BLaER1 treated with 17β-estradiol and CSF1 and Interleukin-3, amounts not matched to agents 10 nM and 100 nM (cell line): ENCODE measurements at regions not wholly inside any gene's neighbourhood (a gene's known extent, or its start where the extent isn't known, plus 50 kb on each side); places are given as distances from the start of the nearest gene placed in this dataset.

ENCODE experiments used
- H3K27ac ChIP-seq, 11 experiments: shearing (Covaris generic); formaldehyde crosslinking; 2 replicates each; pipeline ENCODE4 v1.8.1; 2022
- H3K27me3 ChIP-seq, 11 experiments: shearing (Covaris generic); formaldehyde crosslinking; 2 replicates each; pipeline ENCODE4 v1.8.1; 2022
- H3K36me3 ChIP-seq, 11 experiments: shearing (Covaris generic); formaldehyde crosslinking; 2 replicates each; pipeline ENCODE4 v1.8.1; 2022
- H3K4me1 ChIP-seq, 10 experiments: shearing (Covaris generic); formaldehyde crosslinking; 2 replicates each; pipeline ENCODE4 v1.8.1; 2022
- H3K4me2 ChIP-seq, 11 experiments: shearing (Covaris generic); formaldehyde crosslinking; 2 replicates each; pipeline ENCODE4 v1.8.1; 2022
- H3K4me3 ChIP-seq, 10 experiments: shearing (Covaris generic); formaldehyde crosslinking; 2 replicates each; pipeline ENCODE4 v1.8.1; 2022
- H3K9ac ChIP-seq, 11 experiments: shearing (Covaris generic); formaldehyde crosslinking; 2 replicates each; pipeline ENCODE4 v1.8.1; 2022
- H3K9me3 ChIP-seq, 11 experiments: shearing (Covaris generic); formaldehyde crosslinking; replicated peaks in 1 of 11; 2 replicates each; pipeline ENCODE4 v1.8.1; 2022
- H4K20me1 ChIP-seq, 11 experiments: shearing (Covaris generic); formaldehyde crosslinking; 2 replicates each; pipeline ENCODE4 v1.8.1; 2022
- Cebpa-rat ChIP-seq, 11 experiments: shearing (Covaris generic); IDR thresholded peaks; 2 replicates each; pipeline ENCODE4 v1.8.1; 2022

GRCh38 chr18:59056706-59057492 is 82.8 kb upstream of the SEC11C start:
- peak overlapping the region in 2 of 11 experiments; percentile 10 to 44; a peak in 1 of 22 replicates for H3K4me2 ChIP-seq

GRCh38 chr18:59057493-59057795 is 82.2 kb upstream of the SEC11C start:
- TF ChIP-seq Cebpa-rat (IDR thresholded peaks at IDR 0.05): no peak
- no peak overlapping the region for H3K27ac ChIP-seq
- H3K4me1 ChIP-seq: peaks cover 0 to 5% (median 0%) of the 10 kb centered on the region in 10 experiments; a peak in 2 of 20 replicates
- no peaks in the 10 kb centered on the region for H3K9me3 ChIP-seq
- no peak overlapping the region for H3K4me3 ChIP-seq
- H3K36me3 ChIP-seq: no peaks in the 10 kb centered on the region
- no peaks in the 10 kb centered on the region for H3K27me3 ChIP-seq
- H4K20me1 ChIP-seq: no peaks in the 10 kb centered on the region
- no peak overlapping the region for H3K4me2 ChIP-seq
- H3K9ac ChIP-seq: no peak overlapping the region

More at GRCh38 chr18:59056706-59057492, 82.8 kb upstream of the SEC11C start:
- Histone ChIP-seq H3K4me3 (no peak overlapping the region), H3K27me3 (no peaks in the 10 kb centered on the region), H3K9me3 (no peaks in the 10 kb centered on the region), H3K9ac (no peak overlapping the region), H3K27ac (no peak overlapping the region), H3K4me1 (peaks cover 0 to 5% (median 0%) of the 10 kb centered on the region in 10 experiments; a peak in 3 of 20 replicates), H3K36me3 (no peaks in the 10 kb centered on the region), H4K20me1 (no peaks in the 10 kb centered on the region)
- no peak for TF ChIP-seq Cebpa-rat (IDR thresholded peaks at IDR 0.05)

GRCh38 chr18:59057969-59058368 is 81.7 kb upstream of the SEC11C start:
- Histone ChIP-seq H3K9ac (no peak overlapping the region), H3K27me3 (no peaks in the 10 kb centered on the region), H3K36me3 (no peaks in the 10 kb centered on the region), H3K4me2 (no peak overlapping the region), H4K20me1 (no peaks in the 10 kb centered on the region), H3K4me1 (peaks cover 0 to 5% (median 0%) of the 10 kb centered on the region in 10 experiments; a peak in 2 of 20 replicates), H3K27ac (no peak overlapping the region), H3K9me3 (no peaks in the 10 kb centered on the region), H3K4me3 (no peak overlapping the region)
- no peak for TF ChIP-seq Cebpa-rat (IDR thresholded peaks at IDR 0.05)

GRCh38 chr18:59059140-59059539 is 80.5 kb upstream of the SEC11C start:
- TF ChIP-seq Cebpa-rat (IDR thresholded peaks at IDR 0.05): no peak
- peaks cover 0 to 15% (median 9%) of the 10 kb centered on the region in 10 experiments; a peak in 10 of 20 replicates for H3K4me1 ChIP-seq
- H3K27ac ChIP-seq: no peak overlapping the region

GRCh38 chr18:59060551-59060950 is 79.1 kb upstream of the SEC11C start:
- no peak for TF ChIP-seq Cebpa-rat (IDR thresholded peaks at IDR 0.05)
- Histone ChIP-seq H3K27ac (no peak overlapping the region), H3K4me1 (peaks cover 0 to 20% (median 9%) of the 10 kb centered on the region in 10 experiments; a peak in 10 of 20 replicates), H3K27me3 (no peaks in the 10 kb centered on the region), H3K9me3 (no peaks in the 10 kb centered on the region), H3K36me3 (no peaks in the 10 kb centered on the region), H4K20me1 (no peaks in the 10 kb centered on the region), H3K4me3 (no peak overlapping the region), H3K4me2 (no peak overlapping the region), H3K9ac (no peak overlapping the region)

More at GRCh38 chr18:59059140-59059539, 80.5 kb upstream of the SEC11C start:
- no peaks in the 10 kb centered on the region for H3K27me3 ChIP-seq
- no peaks in the 10 kb centered on the region for H4K20me1 ChIP-seq
- no peak overlapping the region for H3K4me3 ChIP-seq
- no peak overlapping the region for H3K4me2 ChIP-seq
- H3K9ac ChIP-seq: no peak overlapping the region
- H3K36me3 ChIP-seq: no peaks in the 10 kb centered on the region
- no peaks in the 10 kb centered on the region for H3K9me3 ChIP-seq

GRCh38 chr18:59061914-59062642 is 77.6 kb upstream of the SEC11C start:
- no peak overlapping the region for H3K9ac ChIP-seq
- H3K9me3 ChIP-seq: no peaks in the 10 kb centered on the region
- H4K20me1 ChIP-seq: no peaks in the 10 kb centered on the region
- peaks cover 0 to 15% (median 9%) of the 10 kb centered on the region in 10 experiments; a peak in 10 of 20 replicates for H3K4me1 ChIP-seq
- no peak overlapping the region for H3K27ac ChIP-seq
- no peak overlapping the region for H3K4me3 ChIP-seq
- H3K36me3 ChIP-seq: no peaks in the 10 kb centered on the region
- TF ChIP-seq Cebpa-rat (IDR thresholded peaks at IDR 0.05): no peak
- no peak overlapping the region for H3K4me2 ChIP-seq
- H3K27me3 ChIP-seq: no peaks in the 10 kb centered on the region

- Histone ChIP-seq H3K27me3 (no peaks in the 10 kb centered on the region), H3K36me3 (no peaks in the 10 kb centered on the region), H3K4me2 (no peak overlapping the region), H3K4me1 (peaks cover 0 to 15% (median 9%) of the 10 kb centered on the region in 10 experiments; a peak in 10 of 20 replicates), H3K9ac (no peak overlapping the region), H3K9me3 (no peaks in the 10 kb centered on the region), H4K20me1 (no peaks in the 10 kb centered on the region), H3K4me3 (no peak overlapping the region), H3K27ac (no peak overlapping the region)
- no peak for TF ChIP-seq Cebpa-rat (IDR thresholded peaks at IDR 0.05)
These were observed 77.1 kb upstream of the SEC11C start for GRCh38 chr18:59062643-59063006.

GRCh38 chr18:59063300-59063906 is 76.3 kb upstream of the SEC11C start:
- Histone ChIP-seq H4K20me1 (no peaks in the 10 kb centered on the region), H3K9ac (no peak overlapping the region), H3K4me2 (peak overlapping the region in 9 of 11 experiments; percentile 15 to 61 (median 31); a peak in 12 of 22 replicates), H3K36me3 (no peaks in the 10 kb centered on the region), H3K9me3 (no peaks in the 10 kb centered on the region), H3K27ac (peak overlapping the region in 2 of 11 experiments; percentile 31 to 49; a peak in 2 of 22 replicates), H3K4me3 (no peak overlapping the region), H3K27me3 (no peaks in the 10 kb centered on the region), H3K4me1 (peaks cover 0 to 15% (median 9%) of the 10 kb centered on the region in 10 experiments; a peak in 10 of 20 replicates)
- no peak for TF ChIP-seq Cebpa-rat (IDR thresholded peaks at IDR 0.05)

- TF ChIP-seq Cebpa-rat (IDR thresholded peaks at IDR 0.05): no peak
- H3K36me3 ChIP-seq: no peaks in the 10 kb centered on the region
- H4K20me1 ChIP-seq: no peaks in the 10 kb centered on the region
- H3K27me3 ChIP-seq: no peaks in the 10 kb centered on the region
- peaks cover 0 to 15% (median 9%) of the 10 kb centered on the region in 10 experiments; a peak in 10 of 20 replicates for H3K4me1 ChIP-seq
- H3K9me3 ChIP-seq: no peaks in the 10 kb centered on the region
- no peak overlapping the region for H3K4me3 ChIP-seq
- peak overlapping the region in 6 of 11 experiments; percentile 25 to 61 (median 40); a peak in 8 of 22 replicates for H3K4me2 ChIP-seq
- H3K9ac ChIP-seq: no peak overlapping the region
- H3K27ac ChIP-seq: peak overlapping the region in 2 of 11 experiments; percentile 31 to 49; a peak in 2 of 22 replicates
These were observed 75.8 kb upstream of the SEC11C start for GRCh38 chr18:59063912-59064311.
